HG03565 (cell line): ENCODE measurements at regions not wholly inside any gene's neighbourhood (a gene's known extent, or its start where the extent isn't known, plus 50 kb on each side); places are given as distances from the start of the nearest gene placed in this dataset.

ENCODE experiments used
- ATAC-seq: cut with Tn5 transposase; IDR thresholded peaks from one replicate; pipeline ENCODE4 v1.9.1; 2021; ENCODE audit warnings: mild to moderate bottlenecking, moderate library complexity; ENCODE audit not compliant: unreplicated experiment

DNA sequence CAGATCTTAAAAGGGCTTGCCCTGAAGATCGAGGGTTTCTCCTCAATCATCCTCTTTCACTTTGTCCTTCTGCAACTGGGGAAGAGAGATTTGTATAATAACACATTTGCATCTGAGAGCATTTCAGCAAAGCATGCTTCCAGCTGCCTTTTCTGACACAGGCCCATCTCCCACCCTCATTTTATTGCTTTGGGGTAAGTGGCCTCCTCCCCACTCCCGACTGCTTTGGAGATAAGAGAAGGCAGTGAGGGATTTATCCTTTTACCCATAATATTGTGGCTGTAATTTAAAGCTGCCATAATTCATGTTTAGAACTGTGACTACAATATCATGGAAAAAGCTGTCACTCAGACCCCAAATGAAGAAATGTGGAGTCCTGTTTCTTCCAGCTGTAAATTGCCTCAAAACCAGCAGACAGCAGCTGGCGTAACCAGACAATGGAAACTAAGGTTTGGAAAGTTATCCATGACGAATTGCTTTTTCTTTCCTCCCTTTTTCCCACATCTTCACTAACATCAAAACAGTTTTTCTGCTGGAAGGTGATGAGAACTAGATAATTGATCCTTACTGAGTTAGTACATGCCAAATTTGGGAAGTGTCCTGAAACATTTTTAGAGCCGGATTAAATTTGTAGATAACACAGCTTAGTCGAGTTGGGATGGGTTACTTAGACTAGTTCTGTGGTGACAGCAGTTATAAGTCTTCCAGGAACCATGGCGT is 104.2 kb upstream of the PFN2 start:
- no peak for ATAC-seq

DNA sequence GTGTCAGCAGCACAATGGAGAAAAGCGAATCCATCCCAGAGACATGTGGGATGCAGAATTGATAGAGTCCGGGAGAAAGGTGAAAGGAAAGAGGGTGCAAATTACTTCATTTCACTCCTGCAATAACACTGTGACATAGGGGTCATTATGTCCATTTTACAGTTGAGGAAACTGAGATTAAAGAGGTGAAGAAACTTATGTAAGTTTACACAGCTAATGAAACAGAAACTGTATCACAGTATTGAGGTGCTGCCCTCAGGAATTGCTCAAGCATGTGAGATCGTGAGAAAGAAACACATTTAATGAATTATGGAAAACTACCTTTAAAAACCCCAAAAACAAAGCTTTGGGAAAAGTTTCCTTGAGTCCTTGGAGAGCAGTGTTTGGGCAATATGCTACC is 103.6 kb upstream of the PFN2 start:
- no peak for ATAC-seq

DNA sequence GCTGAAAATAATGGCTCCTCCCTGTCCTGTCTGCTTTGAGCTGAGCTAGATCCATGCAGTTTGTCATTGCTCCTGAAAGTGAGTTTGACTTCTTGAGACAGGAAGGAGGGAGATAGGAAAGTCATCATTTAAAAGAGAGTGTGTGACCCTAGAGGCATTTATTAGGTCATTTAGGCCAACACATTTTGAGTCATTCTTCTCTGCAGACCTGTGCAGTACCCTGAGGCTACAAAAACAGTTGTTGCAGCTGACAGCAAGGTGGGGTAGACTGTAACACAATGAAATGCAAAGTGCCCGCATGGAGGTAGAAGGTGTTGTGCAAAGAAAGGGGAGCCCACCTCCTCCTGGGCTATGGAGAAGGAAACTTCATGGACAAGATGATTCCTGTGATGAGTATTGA is 102.8 kb upstream of the PFN2 start:
- no peak for ATAC-seq

DNA sequence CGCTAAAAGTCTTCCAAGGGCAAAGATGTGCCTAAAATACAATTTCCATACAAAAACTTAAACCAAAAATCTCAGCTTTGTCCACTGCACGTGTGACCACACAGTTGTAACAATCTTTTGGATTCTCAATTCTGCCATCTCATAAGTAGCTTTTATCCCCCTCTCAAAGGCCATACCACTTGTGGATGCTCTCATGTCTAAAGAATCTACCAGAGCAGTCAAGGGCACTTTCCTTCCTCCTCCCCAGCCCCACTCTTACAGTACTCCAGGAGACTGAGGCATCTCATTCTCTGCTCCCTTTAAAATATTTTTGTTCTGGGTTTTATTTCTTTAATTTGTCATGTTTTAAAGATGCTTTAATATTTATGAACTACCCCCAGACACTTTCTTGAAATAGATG is 102.3 kb upstream of the PFN2 start:
- ATAC-seq: no peak

DNA sequence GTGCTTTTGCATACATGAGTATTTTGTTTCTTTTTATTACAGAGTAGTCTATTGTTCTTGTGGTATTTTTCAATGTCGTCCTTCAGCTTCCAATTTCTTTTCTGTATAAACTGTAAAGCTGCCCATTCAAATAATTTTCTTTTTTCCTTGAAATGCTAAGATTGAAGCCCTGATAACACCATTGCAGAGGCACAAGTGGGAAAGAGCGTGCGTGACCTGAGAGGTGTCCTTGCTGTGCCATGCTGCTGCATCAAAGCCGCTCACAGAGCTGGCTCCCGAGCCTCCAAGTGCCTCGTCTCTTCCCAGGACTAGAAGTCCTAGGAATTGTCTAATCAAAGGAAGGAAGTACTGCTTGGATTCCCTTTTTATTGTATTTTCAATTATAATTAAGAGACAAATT is 101.9 kb upstream of the PFN2 start:
- ATAC-seq: no peak

DNA sequence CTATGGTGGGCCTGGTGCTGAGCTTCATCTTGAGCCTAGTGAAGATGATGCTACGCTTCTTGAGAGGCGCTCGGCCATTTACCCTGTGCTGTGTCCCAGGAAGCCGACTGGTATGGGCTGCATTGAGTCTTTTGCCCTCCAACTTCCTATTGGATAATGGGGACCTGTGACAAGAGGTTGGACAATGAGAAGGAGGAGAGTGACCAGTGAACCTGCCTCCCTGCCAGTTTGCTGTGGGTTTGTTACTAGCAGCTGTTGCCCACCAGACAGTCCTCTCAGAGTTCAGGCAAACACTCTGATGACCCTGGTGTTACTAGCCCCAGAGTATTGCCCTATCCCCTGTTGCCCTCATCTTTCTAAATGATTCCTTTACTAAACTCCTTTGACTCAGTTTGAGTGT is 99.6 kb upstream of the PFN2 start:
- no peak for ATAC-seq

DNA sequence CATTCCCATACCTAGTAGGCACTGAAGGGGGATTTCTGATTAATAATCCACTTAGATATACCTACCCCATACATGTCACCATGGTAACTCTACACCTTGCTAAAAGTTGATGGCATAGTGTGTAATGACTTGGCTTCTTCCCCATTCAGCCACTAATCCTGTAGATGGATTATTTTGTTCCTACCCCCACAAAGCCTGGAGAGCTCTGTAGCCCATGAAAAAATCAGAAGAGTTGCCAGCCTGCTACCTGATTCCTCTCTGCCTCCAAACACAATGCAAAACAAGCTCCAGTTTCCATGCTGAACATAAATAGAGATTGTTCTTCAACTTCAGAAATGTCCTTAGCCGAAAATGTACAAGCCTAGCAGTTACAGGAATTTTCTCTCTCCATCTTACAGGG is 98.9 kb upstream of the PFN2 start:
- ATAC-seq: no peak

DNA sequence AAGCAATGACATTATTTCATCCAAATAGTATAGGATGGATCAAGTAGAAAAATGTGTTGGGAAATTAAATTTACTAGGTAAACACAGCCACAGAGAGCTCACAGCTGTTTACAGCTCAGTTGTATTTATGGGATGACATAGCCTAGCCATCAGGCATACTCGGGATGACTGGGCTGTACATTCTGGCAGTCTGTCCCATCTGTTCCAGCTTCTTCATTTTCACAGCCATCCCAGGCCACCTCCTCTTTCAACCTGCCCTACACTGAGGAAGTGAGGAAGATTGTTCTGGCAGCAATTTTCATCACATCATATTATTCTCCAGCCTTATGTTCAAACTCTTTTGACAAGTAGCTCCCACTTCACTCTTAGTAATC is 98.4 kb upstream of the PFN2 start:
- ATAC-seq: no peak

DNA sequence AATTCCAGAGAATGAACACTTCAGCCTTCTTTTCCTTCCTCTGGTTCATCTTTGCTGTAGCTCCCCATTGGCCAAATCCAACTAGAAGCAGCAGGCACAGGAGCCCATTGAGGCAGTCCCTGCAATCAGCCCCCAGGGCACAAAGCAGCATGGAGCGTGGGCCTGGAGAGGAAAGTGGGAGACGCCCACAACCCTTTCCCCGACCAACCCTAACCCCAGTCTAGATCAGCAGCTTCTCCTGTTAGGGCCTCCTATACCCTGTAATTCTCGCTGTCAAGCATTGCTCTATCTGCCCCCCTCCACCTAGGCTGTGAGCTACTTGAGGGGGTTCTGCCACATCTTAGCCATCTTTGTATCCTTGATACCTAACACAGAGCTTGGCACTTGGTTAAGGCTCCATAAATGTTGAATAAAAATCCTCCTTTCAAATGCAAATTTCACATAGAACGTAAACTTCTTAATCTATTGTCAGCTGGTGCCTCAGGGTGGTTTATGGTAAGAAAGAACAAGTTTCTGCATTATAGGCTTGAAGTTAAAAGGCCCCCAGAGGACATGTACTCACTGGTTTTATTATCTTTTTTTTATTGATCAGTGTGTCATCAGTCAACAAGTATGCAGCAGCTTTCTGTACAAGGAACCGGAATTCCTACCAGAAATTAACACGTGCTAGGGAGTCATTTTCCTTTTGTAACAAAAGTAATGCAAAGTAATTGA is 97.9 kb upstream of the PFN2 start:
- no peak for ATAC-seq

DNA sequence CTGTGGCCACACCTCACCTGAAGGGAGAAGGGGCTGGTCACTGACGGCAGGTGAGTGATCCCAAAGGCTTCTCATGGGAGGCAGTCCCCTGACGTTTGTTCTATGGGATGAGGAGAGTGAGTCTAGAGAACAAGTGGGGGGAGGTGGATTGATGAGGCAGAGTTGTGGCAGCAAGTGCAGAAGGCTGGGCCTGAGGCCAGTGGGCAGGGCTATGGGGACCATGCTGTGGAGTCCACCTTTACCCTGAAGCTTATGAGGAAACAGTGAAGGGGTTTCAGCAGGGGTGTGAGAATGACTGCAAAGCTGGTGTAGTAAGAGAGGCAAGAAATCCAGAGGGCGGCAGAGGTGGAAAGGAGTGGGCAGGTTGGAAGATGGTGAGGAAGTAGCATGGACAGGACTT is 96.9 kb upstream of the PFN2 start:
- no peak for ATAC-seq

DNA sequence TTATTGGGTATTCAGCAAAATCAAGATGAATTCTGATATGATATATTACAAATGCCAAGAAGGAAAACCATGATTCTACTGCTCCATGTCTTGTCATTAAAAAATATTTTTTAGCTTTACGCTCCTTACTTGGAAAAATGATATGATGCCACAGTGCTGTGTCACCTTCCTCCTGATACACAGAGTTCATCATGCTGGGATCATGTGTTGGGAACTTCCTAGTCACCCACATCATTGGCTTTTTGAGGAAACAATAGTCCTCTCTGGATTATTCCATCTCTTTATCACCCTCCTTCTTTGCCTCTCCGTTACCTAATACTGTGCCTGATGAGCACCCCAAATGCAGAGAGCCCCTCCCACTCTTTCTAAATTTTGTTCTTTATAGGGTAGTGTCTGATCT is 94.3 kb upstream of the PFN2 start:
- ATAC-seq: no peak

DNA sequence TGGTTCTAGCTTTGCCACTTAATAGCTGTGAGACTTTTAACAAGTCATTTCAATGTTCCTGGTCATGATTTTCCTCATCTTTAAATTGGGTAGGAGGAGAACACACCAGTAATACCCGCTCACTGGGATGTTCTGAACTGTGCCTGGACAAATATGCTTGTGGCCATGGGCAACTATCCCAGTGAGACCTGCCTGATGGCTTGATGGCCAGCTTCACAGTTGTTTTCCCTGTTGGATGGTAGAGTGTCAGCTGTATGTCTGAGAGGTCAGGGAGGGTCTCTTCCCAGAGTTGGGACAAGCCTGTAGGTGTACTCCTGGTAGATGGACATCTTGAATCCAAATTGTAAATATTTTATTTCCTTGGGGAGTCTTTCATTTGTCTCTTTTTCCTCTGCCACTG is 92.5 kb upstream of the PFN2 start:
- ATAC-seq: no peak

DNA sequence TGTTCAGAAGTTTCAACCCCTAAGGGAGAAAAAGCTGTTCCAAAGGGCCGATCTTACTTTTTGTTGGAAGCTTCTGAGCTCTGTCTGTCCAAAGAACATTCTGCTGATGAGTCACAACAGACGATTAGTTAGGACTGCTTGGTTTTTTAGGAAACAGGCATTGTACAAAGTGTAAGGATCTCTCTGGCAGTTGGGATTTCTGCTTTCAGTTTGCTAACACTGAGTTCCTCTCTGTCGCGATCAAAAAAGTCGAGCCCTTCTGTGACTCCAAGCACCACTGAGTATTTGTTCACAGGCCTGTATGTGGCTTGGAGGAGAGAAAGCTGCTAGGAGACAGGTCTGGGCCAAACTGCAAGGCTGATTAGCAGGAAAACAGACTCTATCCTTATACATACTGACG is 91.8 kb upstream of the PFN2 start:
- no peak for ATAC-seq

DNA sequence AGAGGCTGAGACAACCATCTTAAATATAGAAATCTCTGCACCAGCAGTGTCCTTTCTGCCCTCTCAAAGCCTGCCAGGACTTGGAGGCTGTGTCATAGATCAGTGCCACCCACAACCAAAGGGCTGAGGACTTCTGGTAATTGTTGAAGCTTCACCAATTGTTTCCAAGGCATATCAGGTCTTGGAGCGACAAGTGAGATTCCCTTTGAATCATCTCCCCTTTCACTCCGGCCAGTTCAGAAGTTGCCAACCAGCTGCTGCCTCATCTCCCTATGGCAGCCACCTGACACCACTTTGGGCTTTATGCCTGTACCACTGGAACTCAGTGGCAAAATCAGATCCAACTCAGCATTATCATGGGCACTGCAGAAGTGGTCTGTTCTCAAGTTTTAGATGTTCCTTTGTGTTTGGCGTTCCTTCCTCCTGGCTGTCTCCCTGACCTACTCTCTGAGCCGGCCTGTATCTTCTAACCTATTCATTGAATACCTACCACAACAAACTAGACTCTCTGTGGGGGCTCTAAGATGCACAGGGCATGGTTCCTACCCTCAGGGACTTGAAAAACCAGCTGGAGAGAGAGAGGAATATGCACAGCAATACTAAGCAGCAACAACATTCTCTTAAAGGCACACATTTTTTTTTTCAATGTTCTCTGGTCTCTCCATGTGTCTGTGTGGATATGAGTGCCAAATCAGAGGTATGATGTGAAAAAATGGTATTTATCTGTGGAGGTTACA is 90.8 kb upstream of the PFN2 start:
- no peak for ATAC-seq

DNA sequence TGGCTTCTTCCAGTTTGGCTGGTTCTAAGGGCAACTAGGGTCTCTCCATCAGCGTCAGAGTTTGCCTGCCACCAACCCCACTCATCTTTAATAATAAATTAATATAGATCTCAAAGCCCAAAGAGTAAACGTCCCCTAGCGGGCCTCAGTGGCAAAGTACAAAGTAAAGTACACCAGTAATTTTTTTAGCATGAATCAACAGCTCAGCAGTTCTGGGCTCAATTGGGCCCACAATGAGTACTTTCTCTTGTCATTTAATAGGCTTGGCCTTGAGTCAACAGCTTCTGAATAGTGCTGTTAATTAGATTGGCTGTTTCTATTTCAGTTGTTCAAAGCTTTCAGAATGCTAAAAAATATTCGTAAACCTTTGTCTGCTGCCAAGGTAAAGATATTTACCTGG is 89.0 kb upstream of the PFN2 start:
- no peak for ATAC-seq

DNA sequence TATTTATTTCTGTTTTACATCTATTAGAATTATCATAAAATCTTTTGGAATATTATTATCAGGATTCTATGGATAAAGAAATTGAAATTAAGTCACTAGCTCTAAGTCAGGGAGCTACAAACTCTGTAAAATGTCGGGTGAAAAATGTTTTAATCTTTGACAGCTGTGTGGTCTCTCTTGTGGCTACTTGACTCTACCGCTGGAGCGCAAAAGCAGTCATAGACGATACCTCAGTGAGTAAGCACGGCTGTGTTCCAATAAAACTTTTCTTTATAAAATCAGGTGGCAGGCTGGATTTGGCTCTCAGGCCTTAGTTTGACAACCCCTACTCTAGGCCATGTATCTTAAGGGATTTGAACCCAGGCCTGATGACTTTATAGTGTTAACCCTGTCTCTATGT is 88.5 kb upstream of the PFN2 start:
- ATAC-seq: no peak

DNA sequence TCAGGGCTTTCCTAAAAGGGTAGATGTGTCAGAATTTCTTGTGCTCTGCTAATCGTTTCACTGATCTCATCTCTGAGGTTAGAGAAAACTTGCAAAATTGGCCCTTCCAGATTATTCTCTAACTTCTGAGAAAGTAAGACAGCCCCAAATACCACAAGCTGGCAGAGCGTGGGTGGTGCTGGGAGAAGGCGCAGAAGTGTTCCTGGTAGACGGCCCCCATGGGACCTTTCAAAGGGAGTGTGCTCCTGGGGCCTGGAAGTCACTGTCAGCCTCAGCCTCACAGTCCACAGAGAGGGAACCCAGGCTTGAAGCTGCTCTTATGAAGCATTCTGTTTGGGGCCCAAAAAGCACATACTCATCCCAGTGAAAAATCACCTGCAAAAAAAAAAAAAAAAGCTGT is 86.5 kb upstream of the PFN2 start:
- ATAC-seq: no peak

DNA sequence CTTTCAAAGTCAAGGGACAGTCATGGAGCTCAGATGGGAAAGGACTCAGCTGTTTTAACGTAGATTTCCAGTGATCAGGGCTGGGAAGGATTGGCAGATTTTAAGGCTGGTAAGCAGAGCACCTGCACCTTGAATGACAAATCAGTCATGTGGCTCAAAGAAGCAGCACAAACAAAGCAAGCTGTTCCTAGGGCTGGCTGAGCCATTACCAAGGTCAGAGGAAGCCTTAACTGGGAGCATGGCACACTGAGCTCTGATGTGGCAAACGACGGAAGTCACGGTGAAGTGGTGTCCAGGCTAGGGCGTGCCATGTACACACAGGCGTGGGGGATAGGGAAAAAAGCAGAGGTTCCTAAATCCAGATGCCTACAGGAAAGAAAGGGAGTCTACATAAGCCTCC is 84.6 kb upstream of the PFN2 start:
- no peak for ATAC-seq

DNA sequence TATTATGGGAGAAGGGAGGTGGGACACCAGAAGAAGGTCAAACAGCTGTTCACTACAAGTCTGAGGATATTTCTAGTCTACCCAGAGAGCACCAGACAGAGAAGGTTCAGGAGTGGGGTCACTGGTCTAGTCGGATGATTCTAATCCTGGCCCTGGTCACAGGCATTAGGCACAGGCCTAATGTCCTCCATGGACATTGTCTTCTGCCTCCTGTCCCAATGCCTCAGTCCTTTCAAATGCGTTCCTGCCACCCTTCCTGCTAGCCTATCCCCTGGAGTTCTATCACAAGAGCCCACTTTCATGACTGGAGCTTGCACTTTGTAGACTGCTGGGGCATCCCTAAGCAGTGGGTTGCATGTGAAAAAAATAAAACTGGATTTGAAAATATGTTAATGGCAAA is 83.9 kb upstream of the PFN2 start:
- no peak for ATAC-seq

DNA sequence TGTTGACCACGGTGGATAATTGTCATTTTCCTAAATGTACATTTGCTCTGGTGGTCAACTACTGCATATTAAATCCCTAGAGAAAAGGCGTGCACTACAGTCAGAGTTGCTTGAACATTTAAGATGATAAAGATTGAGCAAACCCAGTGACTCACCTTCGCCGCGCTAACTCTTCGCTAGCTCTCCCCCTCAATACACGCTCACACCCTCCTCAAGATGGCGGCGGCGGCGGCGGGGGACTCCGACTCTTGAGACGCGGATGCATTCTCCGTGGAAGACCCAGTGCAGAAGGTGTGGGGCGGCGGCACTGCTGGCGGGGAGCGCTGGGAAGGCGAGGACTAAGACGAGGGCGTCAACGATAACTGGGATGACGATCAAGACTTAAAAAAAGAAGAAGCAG is 79.8 kb upstream of the PFN2 start:
- ATAC-seq: no peak

DNA sequence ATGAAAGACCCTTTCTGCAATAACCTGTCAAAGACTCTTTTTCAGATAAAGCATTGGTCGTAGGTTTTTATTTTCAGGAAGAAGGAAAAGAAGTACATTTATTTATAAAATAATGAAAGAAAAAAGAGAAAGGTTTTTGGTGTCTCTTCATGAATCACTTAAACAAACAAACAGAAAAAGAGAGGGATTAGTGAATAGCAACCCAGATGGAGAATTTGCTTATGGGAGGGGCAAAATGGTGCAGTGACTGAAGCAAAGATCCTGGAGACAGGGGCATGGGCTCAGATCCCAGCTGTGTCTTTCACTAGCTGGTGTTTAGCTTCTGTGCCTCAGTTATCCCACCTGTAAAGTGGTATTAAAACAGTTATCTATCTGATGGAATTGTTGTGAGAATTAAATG is 78.6 kb upstream of the PFN2 start:
- ATAC-seq: no peak

DNA sequence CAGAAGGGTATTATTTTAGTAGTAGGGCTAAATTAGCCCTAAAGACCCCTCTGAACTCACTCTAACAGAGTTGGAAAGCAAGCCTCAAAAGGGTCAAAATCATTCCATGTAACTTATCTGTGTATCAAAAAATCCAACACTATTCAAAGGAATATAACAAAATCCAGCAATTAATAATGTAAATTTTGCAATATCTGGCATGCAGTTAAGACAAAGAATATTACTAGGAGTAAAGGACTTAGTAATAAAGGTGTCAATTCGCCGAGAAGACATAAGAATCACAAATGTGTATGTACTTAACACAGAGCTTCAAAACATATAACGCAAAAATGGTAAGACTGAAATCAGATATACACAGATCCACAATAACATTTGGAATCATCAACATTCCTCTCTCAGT is 71.2 kb upstream of the PFN2 start:
- ATAC-seq: no peak
